GM19193 (cell line): ENCODE measurements at regions not wholly inside any gene's neighbourhood (a gene's known extent, or its start where the extent isn't known, plus 50 kb on each side); places are given as distances from the start of the nearest gene placed in this dataset.

Experiments used
- POLR2A ChIP-seq: IDR thresholded peaks from 4 replicates; pipeline ENCODE4 v1.6.1; 2011; ENCODE audit not compliant: insufficient read depth, insufficient read length; ENCODE audit errors: extremely low read depth

DNA sequence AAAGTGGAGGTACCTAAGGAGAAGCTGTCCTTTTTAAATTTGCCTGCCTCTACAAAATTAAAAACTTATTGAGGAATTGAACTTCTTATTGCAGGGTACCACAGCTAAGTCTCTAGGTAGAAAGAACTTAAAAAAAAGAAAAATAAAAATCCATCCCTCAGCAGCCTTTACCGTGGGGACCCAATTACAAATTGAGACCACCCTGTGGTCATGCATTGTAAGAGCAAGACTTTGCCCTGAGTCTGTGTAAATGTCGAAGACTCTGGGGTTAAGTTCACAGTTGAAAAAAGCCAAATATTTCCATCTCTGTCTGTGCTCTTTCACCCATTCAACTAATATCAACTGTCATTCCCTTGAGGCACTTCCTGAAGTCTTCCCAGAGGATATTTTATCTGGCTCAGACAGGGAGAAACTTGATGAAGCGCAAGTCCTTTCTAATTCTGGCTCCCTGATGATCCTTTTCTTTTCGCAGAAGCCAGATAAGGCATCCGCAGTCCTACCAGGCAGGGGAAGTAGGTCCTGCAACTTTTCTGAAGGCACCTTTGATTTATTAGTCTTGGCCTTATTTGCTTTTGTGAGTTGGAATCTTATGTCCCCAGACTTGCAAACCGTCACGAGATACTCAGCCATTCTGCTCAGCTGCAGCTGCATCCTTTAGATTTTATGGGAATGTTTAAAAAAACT, 323.8 kb upstream of the WWC1 start:
- no peak for TF ChIP-seq POLR2A

GRCh38 chr5:167968837-167969236, 322.6 kb upstream of the WWC1 start:
- no peak for TF ChIP-seq POLR2A

DNA sequence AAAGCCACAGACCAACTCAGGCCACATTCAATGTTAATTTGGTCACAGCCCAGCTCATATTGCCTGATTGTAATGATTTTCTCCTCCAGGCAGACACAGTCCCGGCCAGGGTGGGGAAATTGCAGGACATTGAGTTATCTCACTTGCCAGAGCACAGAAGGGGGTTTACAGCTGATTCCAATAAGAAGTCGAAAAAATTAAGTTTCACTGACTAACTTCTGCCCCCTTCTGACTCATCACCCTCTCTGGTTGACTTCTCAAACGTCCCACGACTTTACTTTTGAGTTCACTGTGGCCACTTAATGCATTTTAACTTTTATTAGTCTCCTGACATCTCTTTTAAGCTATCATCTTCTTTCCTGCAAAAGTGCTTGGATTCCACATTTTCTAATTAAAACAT, 321.4 kb upstream of the WWC1 start:
- no peak for TF ChIP-seq POLR2A

DNA sequence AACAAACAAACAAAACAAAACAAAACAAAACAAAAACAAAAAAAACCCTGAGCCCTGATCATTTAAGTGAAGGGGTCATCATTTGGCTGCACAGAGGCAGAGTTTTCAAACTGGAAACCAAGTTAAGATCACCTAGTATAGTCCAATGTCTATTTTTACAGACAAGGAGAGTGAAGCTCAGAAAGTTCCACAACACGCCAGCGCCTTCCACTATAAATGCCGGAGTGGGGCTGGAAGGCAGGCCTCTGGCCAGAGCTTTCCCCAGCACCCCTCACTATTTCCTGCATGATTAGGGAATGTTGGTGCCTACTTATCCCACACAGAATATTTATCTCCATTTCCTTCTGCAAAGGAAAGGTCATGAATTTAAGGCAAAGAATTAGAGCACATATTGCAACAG, 319.7 kb upstream of the WWC1 start:
- TF ChIP-seq POLR2A: no peak

GRCh38 chr5:167973126-167973525, 318.3 kb upstream of the WWC1 start:
- TF ChIP-seq POLR2A: no peak

DNA sequence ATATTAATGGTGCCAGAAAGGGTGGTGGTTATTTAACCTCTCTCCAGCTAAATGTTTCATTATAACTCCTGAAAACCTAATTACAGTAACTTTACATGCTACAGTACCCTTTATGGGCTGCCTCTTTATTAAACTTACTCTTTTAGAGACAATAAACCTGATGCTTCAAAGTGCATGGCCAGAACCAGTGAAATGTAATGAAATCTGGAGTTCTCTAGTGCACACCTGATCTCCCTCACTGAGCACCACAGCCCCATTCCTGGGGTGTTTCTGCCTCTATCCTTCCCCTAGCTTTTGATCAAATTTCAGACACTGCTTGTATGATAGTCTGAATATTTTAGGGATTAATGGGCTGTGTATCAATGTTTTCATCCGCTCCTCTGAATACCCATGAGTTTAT, 306.5 kb upstream of the WWC1 start:
- TF ChIP-seq POLR2A: no peak

DNA sequence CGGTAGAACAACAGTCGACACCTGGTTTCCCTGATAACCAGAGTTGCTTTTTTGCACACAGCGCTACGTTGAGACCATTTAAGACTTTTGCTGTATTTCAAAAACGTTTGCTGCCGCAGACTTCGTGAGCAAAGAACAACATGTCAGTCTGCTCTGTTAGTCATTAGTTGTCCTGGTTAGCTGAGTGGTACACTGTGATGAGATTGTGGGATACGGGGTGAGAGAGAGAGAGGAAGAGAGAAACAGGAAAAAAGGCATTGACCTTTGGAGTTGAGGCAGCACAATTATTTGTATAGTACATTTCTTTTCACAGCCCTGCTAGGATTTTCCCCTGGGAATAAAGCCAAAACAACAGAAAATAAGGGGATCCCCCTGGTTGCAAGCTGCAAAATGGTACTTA, 306.1 kb upstream of the WWC1 start:
- no peak for TF ChIP-seq POLR2A

DNA sequence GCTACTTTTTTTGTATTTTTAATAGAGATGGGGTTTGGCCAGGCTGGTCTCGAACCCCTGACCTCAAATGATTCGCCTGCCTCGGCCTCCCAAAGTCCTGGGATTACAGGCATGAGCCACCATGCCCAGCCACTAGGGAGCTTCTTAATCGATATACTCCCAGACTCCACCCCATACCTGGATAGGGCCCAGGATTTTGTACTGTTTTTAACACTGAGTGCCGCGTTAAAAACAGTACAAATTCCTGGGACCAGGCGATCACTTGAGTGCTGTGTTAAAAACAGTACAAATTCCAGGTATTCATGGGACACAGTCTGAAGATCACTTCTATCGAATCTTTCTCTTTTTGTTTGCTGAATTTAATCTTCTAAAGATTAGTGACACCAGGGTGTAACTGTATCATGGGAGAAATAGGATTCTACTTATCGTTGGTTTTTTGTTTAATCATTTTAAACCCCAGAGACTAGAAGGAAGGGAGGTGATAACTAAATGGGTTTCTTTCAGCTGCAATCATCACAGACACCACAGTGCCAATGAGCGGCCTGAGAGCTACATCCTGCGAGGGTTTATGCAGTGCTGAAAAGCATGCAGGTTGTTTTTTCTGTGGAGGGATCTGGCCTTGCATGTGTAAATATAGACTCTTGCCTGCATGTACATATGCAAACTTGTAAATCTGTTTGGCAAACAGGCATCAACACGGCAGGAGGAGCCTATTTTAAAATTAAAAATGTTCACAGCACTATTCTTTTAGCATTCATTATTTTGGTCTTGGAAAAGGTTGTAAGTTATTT, 303.8 kb upstream of the WWC1 start:
- no peak for TF ChIP-seq POLR2A

GRCh38 chr5:167992868-167993267, 298.6 kb upstream of the WWC1 start:
- TF ChIP-seq POLR2A: no peak

DNA sequence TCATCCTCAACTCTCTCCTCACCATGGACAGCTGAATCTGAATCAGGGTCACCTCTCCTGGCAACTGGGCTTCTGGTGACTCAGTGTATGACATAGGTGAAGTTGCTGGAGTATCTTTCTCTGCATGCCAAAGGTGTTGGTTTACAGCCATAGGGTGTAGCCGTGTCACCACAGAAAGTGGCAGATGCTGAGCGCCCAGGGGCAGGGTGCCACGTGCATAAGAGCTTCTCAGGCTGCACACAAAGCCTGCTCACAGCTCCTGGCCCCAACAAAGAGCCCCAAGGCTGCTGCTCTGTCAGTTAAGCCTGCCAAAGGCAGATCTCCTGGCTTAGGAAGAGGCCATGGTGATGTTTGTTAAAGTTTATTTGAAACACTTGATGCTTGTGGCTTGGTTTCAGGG, 297.7 kb upstream of the WWC1 start:
- TF ChIP-seq POLR2A: no peak

- no peak for TF ChIP-seq POLR2A
Measured at GRCh38 chr5:167995844-167996425, 295.5 kb upstream of the WWC1 start.

DNA sequence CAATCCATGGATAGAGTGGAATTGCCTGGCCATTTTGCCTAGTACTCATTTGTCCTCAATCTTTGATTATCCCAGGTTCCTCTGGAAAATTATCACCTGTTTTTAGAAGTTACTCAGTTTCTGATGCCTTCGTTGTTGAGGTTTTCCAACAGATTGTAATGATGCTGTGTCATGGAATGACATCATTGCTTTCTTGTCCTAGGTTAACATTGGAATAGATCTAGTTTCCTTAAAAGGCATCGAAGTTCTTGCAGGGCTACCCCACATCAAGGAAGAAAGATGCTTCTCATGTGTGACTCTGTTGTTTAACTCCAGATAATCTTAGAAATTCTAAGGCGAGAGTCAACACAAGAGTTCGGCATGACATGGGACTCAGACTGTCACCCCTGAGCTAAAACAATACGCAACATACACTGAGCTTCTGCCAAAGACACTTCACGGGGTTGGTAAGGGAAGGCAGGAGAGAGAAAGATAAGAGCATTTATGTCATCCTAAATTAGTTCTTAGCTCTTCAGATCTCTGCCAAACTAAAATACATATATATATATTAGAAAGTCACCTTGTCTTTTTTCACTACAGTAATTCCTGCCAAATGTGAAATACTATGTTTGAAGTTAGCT, 293.2 kb upstream of the WWC1 start:
- TF ChIP-seq POLR2A: no peak

GRCh38 chr5:167999182-167999581, 292.3 kb upstream of the WWC1 start:
- TF ChIP-seq POLR2A: no peak

DNA sequence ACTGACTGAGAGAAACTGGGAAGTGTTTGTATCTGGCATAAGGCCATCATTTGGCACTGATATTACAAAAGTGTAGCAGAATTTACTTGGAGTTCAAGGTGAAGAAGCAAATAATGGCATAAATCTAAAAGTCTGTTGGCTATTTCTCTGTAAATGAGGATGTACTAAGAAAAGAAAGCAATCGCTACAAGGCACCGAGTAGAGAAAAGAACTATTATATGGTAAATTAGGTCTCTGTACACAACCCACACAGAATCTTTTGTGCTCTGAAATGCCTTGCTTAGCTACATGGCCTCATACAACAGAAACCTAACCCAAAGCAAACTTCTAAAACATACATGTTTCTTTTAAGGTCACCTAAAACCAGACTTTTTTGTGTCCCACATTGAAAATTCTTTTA, 290.1 kb upstream of the WWC1 start:
- no peak for TF ChIP-seq POLR2A

DNA sequence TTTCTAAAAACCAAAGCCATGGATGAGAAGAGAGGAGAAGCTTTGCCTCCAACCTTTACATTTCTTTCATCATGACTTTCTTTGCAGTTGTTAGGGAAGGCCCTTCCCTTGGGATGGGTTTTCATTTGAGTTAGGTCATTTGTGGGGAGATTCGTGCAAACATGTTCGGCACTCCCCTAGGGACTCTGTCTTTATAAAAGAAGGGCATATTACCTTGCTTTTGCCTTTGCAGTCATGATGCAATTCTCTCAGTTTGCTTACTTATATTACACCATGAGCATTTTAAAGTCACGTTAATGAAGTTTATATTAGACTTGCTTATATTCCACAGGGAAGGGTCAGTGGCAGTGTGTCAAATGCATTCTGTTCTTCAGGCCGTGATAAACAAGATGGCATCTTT, 289.3 kb upstream of the WWC1 start:
- TF ChIP-seq POLR2A: no peak
